Uterus (tissue), 3 donors: ENCODE measurements at regions not wholly inside any gene's neighbourhood (a gene's known extent, or its start where the extent isn't known, plus 50 kb on each side); places are given as distances from the start of the nearest gene placed in this dataset.

Source experiments
- DNase-seq, 2 donors: peaks; one replicate each; pipeline ENCODE4 v3.0.0-alpha.2; 2019 to 2020
- H3K27ac ChIP-seq, 2 donors: fragments of 200-600 bp; sonication (generic); 1 replicate in 1 of 2; 2 replicates in 1 of 2; pipeline ENCODE4 v1.5.1; 2016 to 2018
- H3K27me3 ChIP-seq, 2 donors: fragments of 200-600 bp; sonication (generic); one replicate each; pipeline ENCODE4 v1.5.1; 2018 to 2019; ENCODE audit warnings: control low read depth in 1 of 2
- H3K36me3 ChIP-seq, 2 donors: fragments of 200-600 bp; sonication (generic); one replicate each; pipeline ENCODE4 v1.5.1; 2019; ENCODE audit warnings: control low read depth in 1 of 2
- H3K4me1 ChIP-seq, 2 donors: fragments of 200-600 bp; sonication (generic); one replicate each; pipeline ENCODE4 v1.5.1; 2018 to 2019; ENCODE audit warnings: control low read depth in 1 of 2
- H3K4me3 ChIP-seq, 2 donors: fragments of 200-600 bp; sonication (generic); 1 replicate in 1 of 2; 2 replicates in 1 of 2; pipeline ENCODE4 v1.5.1; 2018 to 2019; ENCODE audit warnings: mild to moderate bottlenecking in 1 of 2
- H3K9me3 ChIP-seq, 2 donors: fragments of 200-600 bp; sonication (generic); one replicate each; pipeline ENCODE4 v1.5.1; 2019; ENCODE audit warnings: control low read depth in 1 of 2
- POLR2A ChIP-seq, 2 donors: fragments of 450-650 bp; IDR thresholded peaks; one replicate each; pipeline ENCODE4 v1.6.1; 2016; ENCODE audit warnings: antibody characterized with exemption in 2 of 2, mild to moderate bottlenecking in 1 of 2, moderate library complexity in 1 of 2
- intact Hi-C: fragments of 100-400 bp; cut with DNase I; formaldehyde crosslinking; loops from one replicate; pipeline ENCODE4 v1.15.1; 2023; ENCODE audit warnings: low total_unique reads
- TF ChIP-seq, protein P1 (sequence below), 4 experiments: fragments of 200-600 bp in 2 of 4; fragments of 450-650 bp in 2 of 4; sonication (generic) in 2 of 4; IDR thresholded peaks; one replicate each; pipeline ENCODE4 v1.5.1; 2016 to 2019; ENCODE audit warnings: antibody characterized with exemption in 4 of 4, mild to moderate bottlenecking in 2 of 4, moderate library complexity in 1 of 4
- donor health status: DM: yes; HTN: yes; CAD: no.

DNA sequence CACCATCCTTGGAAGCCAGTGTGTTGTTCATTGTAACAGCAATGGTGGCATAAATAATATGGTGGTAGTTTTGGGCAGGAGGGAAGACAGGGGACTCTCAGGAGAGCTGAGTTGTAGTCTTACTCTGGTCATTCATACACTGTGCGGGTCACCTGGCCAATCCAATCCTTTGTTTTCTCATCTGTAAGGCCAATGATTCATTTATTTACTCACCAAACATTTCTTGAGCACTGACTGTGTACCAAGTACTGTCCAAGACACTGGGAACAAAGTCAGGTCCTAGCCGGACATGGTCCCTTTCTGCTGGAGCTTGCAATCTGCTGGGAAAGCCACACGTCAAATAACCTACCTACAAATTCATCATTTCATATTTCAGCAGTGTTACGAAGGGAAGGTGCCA lies 302.7 kb downstream of the CYP26B1 start:
- intact Hi-C loops: no loop called here
- no peak for DNase-seq
- Histone ChIP-seq H3K27ac (no peak overlapping the region), H3K36me3 (no peaks in the 10 kb centered on the region), H3K27me3 (no peaks in the 10 kb centered on the region), H3K9me3 (no peaks in the 10 kb centered on the region), H3K4me3 (no peak overlapping the region), H3K4me1 (no peaks in the 10 kb centered on the region)
- TF ChIP-seq, protein P1, sequence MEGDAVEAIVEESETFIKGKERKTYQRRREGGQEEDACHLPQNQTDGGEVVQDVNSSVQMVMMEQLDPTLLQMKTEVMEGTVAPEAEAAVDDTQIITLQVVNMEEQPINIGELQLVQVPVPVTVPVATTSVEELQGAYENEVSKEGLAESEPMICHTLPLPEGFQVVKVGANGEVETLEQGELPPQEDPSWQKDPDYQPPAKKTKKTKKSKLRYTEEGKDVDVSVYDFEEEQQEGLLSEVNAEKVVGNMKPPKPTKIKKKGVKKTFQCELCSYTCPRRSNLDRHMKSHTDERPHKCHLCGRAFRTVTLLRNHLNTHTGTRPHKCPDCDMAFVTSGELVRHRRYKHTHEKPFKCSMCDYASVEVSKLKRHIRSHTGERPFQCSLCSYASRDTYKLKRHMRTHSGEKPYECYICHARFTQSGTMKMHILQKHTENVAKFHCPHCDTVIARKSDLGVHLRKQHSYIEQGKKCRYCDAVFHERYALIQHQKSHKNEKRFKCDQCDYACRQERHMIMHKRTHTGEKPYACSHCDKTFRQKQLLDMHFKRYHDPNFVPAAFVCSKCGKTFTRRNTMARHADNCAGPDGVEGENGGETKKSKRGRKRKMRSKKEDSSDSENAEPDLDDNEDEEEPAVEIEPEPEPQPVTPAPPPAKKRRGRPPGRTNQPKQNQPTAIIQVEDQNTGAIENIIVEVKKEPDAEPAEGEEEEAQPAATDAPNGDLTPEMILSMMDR (IDR thresholded peaks at IDR 0.05): no peak
- TF ChIP-seq POLR2A (IDR thresholded peaks at IDR 0.05): no peak

DNA sequence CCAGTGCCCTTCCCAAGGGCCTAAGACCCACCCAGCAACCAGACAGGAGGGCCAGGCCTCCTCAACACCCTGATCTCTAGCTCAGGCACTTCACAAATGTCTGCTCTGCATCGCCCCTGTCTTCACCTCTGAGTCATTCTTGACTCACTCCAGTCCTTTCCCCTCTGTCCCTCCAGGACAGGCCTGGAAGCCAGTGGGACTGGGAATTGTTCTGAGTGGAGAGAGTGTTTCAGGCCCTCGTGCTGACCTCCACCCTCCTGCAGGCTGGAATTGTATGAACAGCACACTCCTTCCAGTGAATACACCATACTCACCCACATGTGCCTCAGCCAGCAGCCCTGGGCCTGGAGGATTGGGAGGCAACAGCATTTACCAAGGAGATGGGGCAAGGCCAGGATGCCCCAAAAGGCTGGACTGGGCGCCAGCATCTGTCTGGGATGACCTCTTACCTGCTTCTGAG lies 304.2 kb downstream of the CYP26B1 start:
- Histone ChIP-seq H3K27me3 (no peaks in the 10 kb centered on the region), H3K4me3 (no peak overlapping the region), H3K36me3 (no peaks in the 10 kb centered on the region), H3K9me3 (no peaks in the 10 kb centered on the region), H3K27ac (no peak overlapping the region), H3K4me1 (no peaks in the 10 kb centered on the region)
- intact Hi-C loops: no loop called here
- TF ChIP-seq POLR2A (IDR thresholded peaks at IDR 0.05): no peak
- TF ChIP-seq, protein P1 (IDR thresholded peaks at IDR 0.05): no peak
- DNase-seq: no peak

DNA sequence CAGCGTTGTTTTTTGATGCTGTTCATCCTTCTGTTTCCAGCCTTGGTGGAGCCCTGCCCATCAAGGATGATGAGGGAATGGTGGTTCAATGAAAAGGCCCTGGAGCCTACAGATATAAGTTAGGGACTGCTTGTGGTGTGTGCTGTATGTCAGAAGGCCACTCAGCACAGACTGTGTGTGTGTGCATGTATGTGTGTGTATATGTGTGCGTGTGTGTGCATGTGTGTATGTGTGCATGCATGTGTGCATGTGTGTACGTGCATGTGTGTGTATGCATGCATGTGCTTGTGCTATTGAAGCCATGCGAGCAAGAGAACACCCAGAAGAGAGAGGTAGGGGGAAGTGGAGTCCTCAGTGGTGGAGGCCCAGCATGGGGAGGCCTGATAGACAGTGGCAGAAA lies 304.9 kb downstream of the CYP26B1 start:
- no peaks in the 10 kb centered on the region for H3K4me1 ChIP-seq
- no peaks in the 10 kb centered on the region for H3K9me3 ChIP-seq
- no peak overlapping the region for H3K4me3 ChIP-seq
- intact Hi-C loops: no loop called here
- H3K36me3 ChIP-seq: no peaks in the 10 kb centered on the region
- H3K27ac ChIP-seq: no peak overlapping the region
- H3K27me3 ChIP-seq: no peaks in the 10 kb centered on the region
- no peak for DNase-seq
- TF ChIP-seq POLR2A (IDR thresholded peaks at IDR 0.05): no peak
- TF ChIP-seq, protein P1 (IDR thresholded peaks at IDR 0.05): no peak

DNA sequence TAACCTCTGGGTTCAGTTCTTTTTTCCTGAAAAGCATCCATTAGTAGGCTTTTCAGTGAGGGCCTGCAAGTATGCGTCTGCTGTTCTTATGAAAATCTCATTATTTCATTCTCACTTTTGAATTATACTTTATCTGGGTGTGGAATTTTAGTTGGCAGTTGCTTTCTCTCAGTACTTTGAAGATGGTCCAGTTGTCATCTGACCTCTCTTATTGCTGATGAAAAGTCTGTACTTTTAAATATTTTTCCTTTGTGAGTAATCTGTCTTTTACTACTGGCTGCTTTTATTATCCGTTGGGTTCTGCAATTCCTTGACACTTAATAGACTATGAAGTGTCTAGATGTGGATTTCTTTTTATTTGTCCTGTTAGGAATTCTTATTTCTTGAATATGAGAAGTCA lies 307.8 kb downstream of the CYP26B1 start:
- Histone ChIP-seq H3K36me3 (no peaks in the 10 kb centered on the region), H3K4me3 (no peak overlapping the region)

GRCh38 chr2:71834796-71835195 lies 312.9 kb downstream of the CYP26B1 start:
- H3K4me3 ChIP-seq: no peak overlapping the region
- H3K9me3 ChIP-seq: no peaks in the 10 kb centered on the region
- H3K36me3 ChIP-seq: no peaks in the 10 kb centered on the region
- H3K4me1 ChIP-seq: no peaks in the 10 kb centered on the region
- intact Hi-C loops: no loop called here
- TF ChIP-seq, protein P1 (IDR thresholded peaks at IDR 0.05): no peak
- no peak for TF ChIP-seq POLR2A (IDR thresholded peaks at IDR 0.05)
- no peak overlapping the region for H3K27ac ChIP-seq
- no peaks in the 10 kb centered on the region for H3K27me3 ChIP-seq
- no peak for DNase-seq

More for the DNA sequence above, 307.8 kb downstream of the CYP26B1 start:
- intact Hi-C loops: no loop called here
- no peaks in the 10 kb centered on the region for H3K27me3 ChIP-seq
- no peak overlapping the region for H3K27ac ChIP-seq
- no peaks in the 10 kb centered on the region for H3K4me1 ChIP-seq
- DNase-seq: no peak
- no peaks in the 10 kb centered on the region for H3K9me3 ChIP-seq
- TF ChIP-seq, protein P1 (IDR thresholded peaks at IDR 0.05): no peak
- no peak for TF ChIP-seq POLR2A (IDR thresholded peaks at IDR 0.05)
